ENCODE measurements at regions not wholly inside any gene's neighbourhood (a gene's known extent, or its start where the extent isn't known, plus 50 kb on each side); places are given as distances from the start of the nearest gene placed in this dataset.

DNA sequence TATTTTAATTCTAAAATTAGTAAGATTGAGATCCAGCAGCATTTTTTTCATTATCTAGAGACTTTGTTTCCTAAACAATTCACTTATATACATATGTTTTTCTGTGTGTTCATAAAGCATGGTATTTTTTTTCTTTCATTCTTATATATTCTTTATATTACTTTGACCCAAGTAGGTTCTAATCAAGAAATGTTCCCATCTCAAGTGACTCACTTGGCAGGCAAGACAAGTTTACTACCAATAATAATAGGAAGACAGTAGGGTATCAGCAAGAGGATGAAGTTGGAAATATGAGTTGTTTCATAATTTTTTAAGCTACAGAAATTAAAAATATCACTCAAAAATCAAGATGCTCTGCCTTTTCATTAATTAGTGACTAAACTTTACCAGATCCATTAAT is 613.4 kb upstream of the ATP2B1 start:
- H3K4me2 ChIP-seq (ENCODE audit: low read length): no peak overlapping the region
- H3K27ac ChIP-seq (ENCODE audit: low read depth, low read length): no peak overlapping the region
- Mint-ChIP-seq H3K4me1 (ENCODE audit: low read depth, unreplicated experiment) (no peaks in the 10 kb centered on the region), H3K27ac (ENCODE audit: unreplicated experiment) (no peak overlapping the region), H3K9me3 (ENCODE audit: unreplicated experiment) (no peaks in the 10 kb centered on the region), H3K36me3 (ENCODE audit: low read depth, unreplicated experiment) (no peaks in the 10 kb centered on the region), H3K27me3 (ENCODE audit: low read depth, unreplicated experiment) (no peaks in the 10 kb centered on the region), H3K4me3 (ENCODE audit: unreplicated experiment) (no peak overlapping the region)
- no peak overlapping the region for H3K4me3 ChIP-seq (ENCODE audit: insufficient read depth, low read depth, low read length)
- no peaks in the 10 kb centered on the region for H3K79me2 ChIP-seq (ENCODE audit: insufficient read depth, low read length)
- no peaks in the 10 kb centered on the region for H3K9me3 ChIP-seq (ENCODE audit: insufficient read depth, low read depth, low read length)
- no peak overlapping the region for H3K9ac ChIP-seq (ENCODE audit: low read length)
- no peak overlapping the region for H2AFZ ChIP-seq (ENCODE audit: low read depth, low read length)
- no peaks in the 10 kb centered on the region for H3K27me3 ChIP-seq (ENCODE audit: insufficient read depth, low read length)
- no peak for TF ChIP-seq EZH2 (IDR thresholded peaks at IDR 0.05; ENCODE audit: insufficient read depth, low read length)
- TF ChIP-seq, protein P1, sequence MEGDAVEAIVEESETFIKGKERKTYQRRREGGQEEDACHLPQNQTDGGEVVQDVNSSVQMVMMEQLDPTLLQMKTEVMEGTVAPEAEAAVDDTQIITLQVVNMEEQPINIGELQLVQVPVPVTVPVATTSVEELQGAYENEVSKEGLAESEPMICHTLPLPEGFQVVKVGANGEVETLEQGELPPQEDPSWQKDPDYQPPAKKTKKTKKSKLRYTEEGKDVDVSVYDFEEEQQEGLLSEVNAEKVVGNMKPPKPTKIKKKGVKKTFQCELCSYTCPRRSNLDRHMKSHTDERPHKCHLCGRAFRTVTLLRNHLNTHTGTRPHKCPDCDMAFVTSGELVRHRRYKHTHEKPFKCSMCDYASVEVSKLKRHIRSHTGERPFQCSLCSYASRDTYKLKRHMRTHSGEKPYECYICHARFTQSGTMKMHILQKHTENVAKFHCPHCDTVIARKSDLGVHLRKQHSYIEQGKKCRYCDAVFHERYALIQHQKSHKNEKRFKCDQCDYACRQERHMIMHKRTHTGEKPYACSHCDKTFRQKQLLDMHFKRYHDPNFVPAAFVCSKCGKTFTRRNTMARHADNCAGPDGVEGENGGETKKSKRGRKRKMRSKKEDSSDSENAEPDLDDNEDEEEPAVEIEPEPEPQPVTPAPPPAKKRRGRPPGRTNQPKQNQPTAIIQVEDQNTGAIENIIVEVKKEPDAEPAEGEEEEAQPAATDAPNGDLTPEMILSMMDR (IDR thresholded peaks at IDR 0.05; ENCODE audit: insufficient read depth, low read depth, low read length): no peak
- FAIRE-seq (no peak), DNase-seq (ENCODE audit: low read depth) (peak; percentile 3)
- H3K36me3 ChIP-seq (ENCODE audit: insufficient read depth, low read length): no peaks in the 10 kb centered on the region
- no peaks in the 10 kb centered on the region for H4K20me1 ChIP-seq (ENCODE audit: insufficient read depth, low read length)
- no peaks in the 10 kb centered on the region for H3K4me1 ChIP-seq (ENCODE audit: insufficient read depth, low read length)

DNA sequence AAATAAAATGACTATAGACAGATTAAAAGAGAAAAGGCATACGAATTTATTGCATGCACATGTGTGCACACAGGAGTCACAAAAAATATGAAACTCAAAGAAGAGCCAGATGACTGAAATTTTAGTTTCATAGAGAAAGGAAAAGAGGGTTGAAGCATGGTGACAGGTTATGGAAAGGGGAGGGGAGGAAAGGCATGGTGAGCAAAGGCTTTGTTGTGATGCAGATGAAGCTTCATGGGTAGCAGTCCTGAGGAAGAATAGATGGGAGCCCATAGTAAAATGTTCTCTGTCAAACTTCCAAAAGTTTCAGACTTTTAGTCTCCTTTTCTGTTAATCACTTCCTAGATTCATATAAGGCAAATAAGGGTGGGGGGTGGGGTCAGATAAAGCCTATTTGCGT is 612.7 kb upstream of the ATP2B1 start:
- H3K4me3 Mint-ChIP-seq (ENCODE audit: unreplicated experiment): no peak overlapping the region
- no peaks in the 10 kb centered on the region for H3K9me3 Mint-ChIP-seq (ENCODE audit: unreplicated experiment)
- H3K79me2 ChIP-seq (ENCODE audit: insufficient read depth, low read length): no peaks in the 10 kb centered on the region
- H3K27ac ChIP-seq (ENCODE audit: low read depth, low read length): no peak overlapping the region
- no peaks in the 10 kb centered on the region for H3K4me1 Mint-ChIP-seq (ENCODE audit: low read depth, unreplicated experiment)
- H3K9ac ChIP-seq (ENCODE audit: low read length): no peak overlapping the region
- H2AFZ ChIP-seq (ENCODE audit: low read depth, low read length): no peak overlapping the region
- H3K27me3 ChIP-seq (ENCODE audit: insufficient read depth, low read length): no peaks in the 10 kb centered on the region
- DNase-seq (ENCODE audit: low read depth): no peak
- no peak for FAIRE-seq
- TF ChIP-seq EZH2 (IDR thresholded peaks at IDR 0.05; ENCODE audit: insufficient read depth, low read length): no peak
- TF ChIP-seq, protein P1 (IDR thresholded peaks at IDR 0.05; ENCODE audit: insufficient read depth, low read depth, low read length): no peak
- H3K4me3 ChIP-seq (ENCODE audit: insufficient read depth, low read depth, low read length): no peak overlapping the region
- no peaks in the 10 kb centered on the region for H3K36me3 Mint-ChIP-seq (ENCODE audit: low read depth, unreplicated experiment)
- no peaks in the 10 kb centered on the region for H3K27me3 Mint-ChIP-seq (ENCODE audit: low read depth, unreplicated experiment)
- no peaks in the 10 kb centered on the region for H3K36me3 ChIP-seq (ENCODE audit: insufficient read depth, low read length)
- no peaks in the 10 kb centered on the region for H3K4me1 ChIP-seq (ENCODE audit: insufficient read depth, low read length)
- no peak overlapping the region for H3K27ac Mint-ChIP-seq (ENCODE audit: unreplicated experiment)
- no peak overlapping the region for H3K4me2 ChIP-seq (ENCODE audit: low read length)
- H4K20me1 ChIP-seq (ENCODE audit: insufficient read depth, low read length): no peaks in the 10 kb centered on the region
- no peaks in the 10 kb centered on the region for H3K9me3 ChIP-seq (ENCODE audit: insufficient read depth, low read depth, low read length)

DNA sequence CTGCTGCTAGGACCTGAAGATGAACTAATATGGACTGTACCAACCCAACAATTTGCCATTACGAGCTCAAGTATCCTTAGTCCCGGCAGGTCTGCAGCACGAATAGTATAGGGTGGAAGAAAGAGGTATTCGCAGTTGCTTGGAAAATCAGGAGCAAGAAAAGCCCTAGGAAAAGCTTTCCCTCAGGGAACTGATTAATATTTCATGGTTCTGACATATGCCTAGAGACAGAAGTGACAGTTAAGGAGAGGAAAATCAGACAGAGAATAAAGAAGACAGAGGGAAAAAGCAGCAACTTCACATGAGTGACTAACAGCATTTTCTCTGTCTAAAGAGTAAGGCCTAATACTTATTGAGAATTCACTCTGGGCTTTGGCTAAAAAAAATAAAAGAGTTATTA is 602.9 kb upstream of the ATP2B1 start:
- H3K4me3 Mint-ChIP-seq (ENCODE audit: unreplicated experiment): no peak overlapping the region
- no peaks in the 10 kb centered on the region for H3K36me3 Mint-ChIP-seq (ENCODE audit: low read depth, unreplicated experiment)
- H3K9me3 ChIP-seq (ENCODE audit: insufficient read depth, low read depth, low read length): no peaks in the 10 kb centered on the region
- no peak overlapping the region for H3K9ac ChIP-seq (ENCODE audit: low read length)
- H3K4me1 Mint-ChIP-seq (ENCODE audit: low read depth, unreplicated experiment): no peaks in the 10 kb centered on the region
- no peaks in the 10 kb centered on the region for H3K4me1 ChIP-seq (ENCODE audit: insufficient read depth, low read length)
- H3K4me2 ChIP-seq (ENCODE audit: low read length): no peak overlapping the region
- H3K27ac ChIP-seq (ENCODE audit: low read depth, low read length): no peak overlapping the region
- H3K79me2 ChIP-seq (ENCODE audit: insufficient read depth, low read length): no peaks in the 10 kb centered on the region
- no peak overlapping the region for H3K4me3 ChIP-seq (ENCODE audit: insufficient read depth, low read depth, low read length)
- no peak overlapping the region for H2AFZ ChIP-seq (ENCODE audit: low read depth, low read length)
- FAIRE-seq (no peak), DNase-seq (ENCODE audit: low read depth) (no peak)
- H3K9me3 Mint-ChIP-seq (ENCODE audit: unreplicated experiment): no peaks in the 10 kb centered on the region
- no peak for TF ChIP-seq EZH2 (IDR thresholded peaks at IDR 0.05; ENCODE audit: insufficient read depth, low read length)
- TF ChIP-seq, protein P1 (IDR thresholded peaks at IDR 0.05; ENCODE audit: insufficient read depth, low read depth, low read length): no peak
- no peaks in the 10 kb centered on the region for H3K27me3 Mint-ChIP-seq (ENCODE audit: low read depth, unreplicated experiment)
- H3K36me3 ChIP-seq (ENCODE audit: insufficient read depth, low read length): no peaks in the 10 kb centered on the region
- no peak overlapping the region for H3K27ac Mint-ChIP-seq (ENCODE audit: unreplicated experiment)
- H3K27me3 ChIP-seq (ENCODE audit: insufficient read depth, low read length): no peaks in the 10 kb centered on the region
- no peaks in the 10 kb centered on the region for H4K20me1 ChIP-seq (ENCODE audit: insufficient read depth, low read length)
